ENCODE measurements at regions not wholly inside any gene's neighbourhood (a gene's known extent, or its start where the extent isn't known, plus 50 kb on each side); places are given as distances from the start of the nearest gene placed in this dataset.
A peak's percentile ranks its signal among the peaks of the same experiment; 100 is the strongest.

DNA sequence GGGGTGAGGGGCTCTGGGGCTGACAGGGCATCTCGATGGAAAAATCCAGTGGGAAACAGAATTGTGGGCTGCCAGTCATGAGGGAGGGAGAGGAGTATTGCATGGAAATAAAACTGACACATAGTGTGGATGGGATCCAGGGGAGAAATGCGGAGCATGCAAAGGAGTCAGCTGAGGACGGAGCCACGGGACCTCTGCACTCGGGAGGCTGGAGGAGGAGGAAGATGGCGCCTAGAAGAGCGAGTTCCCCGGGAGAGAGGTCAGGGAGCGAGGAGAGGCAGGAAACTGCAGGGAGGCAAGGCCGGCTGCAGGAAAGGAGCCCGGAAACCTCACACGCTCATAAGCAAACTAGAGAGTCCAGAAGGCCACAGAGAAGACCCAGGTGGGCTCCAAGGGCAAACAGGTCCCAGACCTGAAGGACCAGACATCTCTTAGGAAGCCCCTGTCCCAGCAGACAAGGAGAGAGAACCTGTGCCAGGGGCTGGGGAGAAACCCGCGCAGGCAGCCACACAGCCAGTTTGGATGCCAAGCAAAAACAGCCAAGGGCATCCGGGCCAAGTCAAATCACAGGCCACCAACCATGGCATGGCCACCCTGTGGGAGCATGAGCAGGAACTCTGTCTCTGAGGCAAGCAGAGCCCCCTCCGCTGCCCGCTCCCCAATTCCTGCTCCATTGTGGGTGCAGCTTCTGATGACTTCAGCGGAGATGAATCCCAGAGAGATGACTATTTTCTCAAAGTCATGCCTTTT, 218.8 kb upstream of the ID2 start:
- no peak for DNase-seq

GRCh38 chr2:8465560-8465959, 216.3 kb upstream of the ID2 start:
- DNase-seq, result no peak

DNA sequence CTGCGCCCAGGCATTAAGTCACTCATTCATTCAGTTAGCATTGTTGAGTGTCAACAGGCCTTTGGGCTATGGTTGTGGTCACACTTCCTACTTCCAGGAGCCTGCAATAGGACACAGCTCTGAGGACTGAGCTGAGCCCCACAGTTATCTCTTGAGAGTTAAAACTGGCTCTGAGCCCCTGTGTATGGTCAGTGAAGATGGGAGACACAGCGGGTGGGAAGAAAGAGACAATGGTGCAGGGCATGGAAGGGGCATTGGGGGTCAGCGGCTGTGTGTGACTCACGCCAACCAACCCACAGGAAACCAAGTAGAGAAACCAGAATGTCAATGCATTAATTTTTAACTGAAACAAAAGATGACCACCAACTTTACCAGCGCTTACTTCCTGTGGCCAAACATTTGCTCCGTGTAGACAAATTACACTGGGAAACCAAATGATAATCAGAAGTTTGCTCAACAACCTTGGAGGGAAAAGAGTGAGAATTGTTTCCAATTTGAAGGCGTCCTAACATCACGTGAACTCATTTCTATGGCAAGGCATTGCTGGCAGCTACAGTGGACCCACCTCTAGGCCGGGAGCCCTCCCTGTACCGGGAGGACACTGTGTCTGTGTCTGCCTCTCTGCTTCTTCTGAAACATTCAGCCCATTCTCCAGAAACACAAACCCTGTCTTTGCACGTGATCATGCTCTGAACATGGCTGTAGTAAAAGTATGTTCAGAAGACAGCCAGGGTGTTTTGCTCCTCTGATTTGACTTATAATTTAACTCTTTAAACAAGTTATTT, 212.0 kb upstream of the ID2 start:
- no peak for DNase-seq

- DNase-seq, result no peak
These were observed 209.1 kb upstream of the ID2 start for GRCh38 chr2:8472545-8473323.

- no peak for DNase-seq
These were observed 206.4 kb upstream of the ID2 start for GRCh38 chr2:8475349-8476031.

- DNase-seq, result no peak
These were observed 204.0 kb upstream of the ID2 start for GRCh38 chr2:8477552-8478470.

DNA sequence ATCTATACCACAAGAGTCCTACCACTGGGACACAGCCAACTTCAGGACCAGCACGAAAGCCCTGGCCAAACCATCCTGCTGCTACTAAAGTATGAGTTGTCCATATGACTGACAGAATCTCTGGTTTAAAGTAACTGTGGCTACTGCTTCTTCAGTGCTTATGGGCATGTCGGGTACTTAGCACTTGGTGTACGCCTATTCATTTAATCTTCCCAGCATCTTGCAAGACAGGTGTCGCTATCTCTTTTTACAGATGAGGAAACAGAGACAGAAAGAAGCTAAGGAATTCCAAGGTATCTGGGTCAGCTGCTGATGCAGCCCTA, 203.4 kb upstream of the ID2 start:
- DNase-seq, result no peak

- DNase-seq, result no peak
These were observed 202.6 kb upstream of the ID2 start for GRCh38 chr2:8479298-8479697.

DNA sequence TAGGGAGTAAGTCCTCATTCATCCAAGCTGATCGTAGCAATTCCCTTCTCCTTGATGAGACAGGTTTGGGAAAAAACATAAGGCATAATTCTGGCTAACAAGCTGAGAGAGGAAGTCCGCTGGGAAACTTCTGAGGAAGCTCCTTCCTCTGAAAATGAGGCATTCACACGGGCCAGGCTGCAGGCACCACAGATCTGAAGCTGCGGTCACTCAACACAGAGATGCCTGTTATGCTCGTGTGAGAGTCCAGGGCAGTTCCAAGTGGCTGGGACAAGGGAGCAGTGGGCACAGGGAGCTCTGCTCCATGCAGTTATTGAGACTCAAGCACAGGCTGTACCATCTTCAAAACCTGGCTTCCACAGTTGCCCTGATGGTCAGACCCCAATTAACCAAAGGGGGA, 200.9 kb upstream of the ID2 start:
- no peak for DNase-seq

GRCh38 chr2:8481463-8482009, 200.3 kb upstream of the ID2 start:
- DNase-seq, result no peak

- no peak for DNase-seq
These were observed 199.4 kb upstream of the ID2 start for GRCh38 chr2:8482432-8482831.

- DNase-seq, result no peak
These were observed 197.2 kb upstream of the ID2 start for GRCh38 chr2:8484502-8485283.

DNA sequence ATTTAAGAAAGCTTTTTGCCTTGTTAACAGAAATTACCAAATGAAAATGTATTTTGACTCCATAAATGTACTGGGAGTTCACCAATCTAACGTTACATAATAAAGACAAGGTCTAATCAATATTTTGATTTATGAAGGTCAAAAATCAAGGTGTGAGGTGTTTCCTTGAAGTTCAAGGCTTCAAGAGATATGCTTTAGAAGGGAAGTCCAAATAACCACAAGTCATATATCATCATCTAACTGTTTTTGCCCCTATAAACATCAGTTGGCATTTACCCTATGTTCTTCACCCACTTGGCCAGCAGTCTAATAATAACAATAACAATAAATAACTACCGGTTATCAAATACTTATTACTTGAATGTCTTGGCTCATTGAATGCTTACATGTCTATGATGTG, 196.1 kb upstream of the ID2 start:
- DNase-seq, result no peak

DNA sequence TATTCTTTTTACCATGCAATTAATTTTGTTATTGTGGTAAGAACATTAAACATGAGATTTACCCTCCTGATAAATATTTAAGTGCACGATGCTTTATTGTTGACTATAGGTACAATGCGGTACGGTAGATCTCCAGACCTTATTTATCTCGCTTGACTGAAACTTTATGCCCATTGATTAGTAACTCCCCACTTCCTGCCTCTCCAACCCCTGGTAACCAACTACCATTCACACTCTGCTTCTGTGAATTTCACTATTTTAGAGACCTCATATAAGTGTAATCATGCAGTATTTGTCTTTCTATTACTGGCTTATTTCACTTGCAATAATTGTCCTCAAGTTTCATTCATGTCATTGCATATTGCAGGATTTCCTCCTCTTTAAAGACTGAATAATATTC, 195.7 kb upstream of the ID2 start:
- DNase-seq, result no peak

- DNase-seq, result peak; percentile 61
These were observed 194.4 kb upstream of the ID2 start for GRCh38 chr2:8487461-8487932.

DNA sequence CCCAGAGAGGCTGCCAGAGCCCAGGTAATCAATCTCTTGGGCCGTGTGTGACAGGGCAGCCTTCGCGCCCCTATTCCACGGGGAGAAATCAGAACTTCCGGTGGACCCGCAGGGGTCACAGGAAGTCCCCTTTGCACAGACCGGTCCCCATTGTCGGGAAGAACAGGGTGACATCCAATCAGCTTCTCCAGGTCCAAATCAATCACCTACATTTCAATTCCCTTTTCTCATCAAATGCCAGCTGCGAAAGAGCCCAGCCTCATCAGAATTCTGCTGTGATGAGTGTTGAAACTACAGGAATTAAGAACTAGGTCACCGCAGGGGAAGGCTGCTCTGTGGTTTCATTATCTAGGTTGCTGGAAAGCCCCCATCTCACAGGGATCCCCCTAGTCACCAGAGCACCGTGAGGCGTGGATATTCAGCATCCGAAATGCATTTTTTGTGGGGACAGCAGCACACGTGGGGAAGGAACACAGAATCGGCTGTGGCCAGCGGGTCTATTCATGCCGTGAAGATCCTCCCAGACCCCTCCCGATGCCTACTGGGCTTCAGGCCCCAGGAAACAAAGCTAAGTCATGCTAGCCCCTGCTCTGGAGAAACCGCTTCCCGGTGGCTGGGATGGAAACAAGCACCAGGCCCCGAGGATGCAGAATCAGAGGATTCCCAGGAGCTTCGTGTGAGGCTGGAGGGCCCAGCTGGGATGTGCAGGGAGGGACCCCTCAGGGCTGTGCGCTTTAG, 193.7 kb upstream of the ID2 start:
- DNase-seq, result peak; percentile 11

- peak; percentile 14 for DNase-seq
These were observed 192.6 kb upstream of the ID2 start for GRCh38 chr2:8489221-8489620.

DNA sequence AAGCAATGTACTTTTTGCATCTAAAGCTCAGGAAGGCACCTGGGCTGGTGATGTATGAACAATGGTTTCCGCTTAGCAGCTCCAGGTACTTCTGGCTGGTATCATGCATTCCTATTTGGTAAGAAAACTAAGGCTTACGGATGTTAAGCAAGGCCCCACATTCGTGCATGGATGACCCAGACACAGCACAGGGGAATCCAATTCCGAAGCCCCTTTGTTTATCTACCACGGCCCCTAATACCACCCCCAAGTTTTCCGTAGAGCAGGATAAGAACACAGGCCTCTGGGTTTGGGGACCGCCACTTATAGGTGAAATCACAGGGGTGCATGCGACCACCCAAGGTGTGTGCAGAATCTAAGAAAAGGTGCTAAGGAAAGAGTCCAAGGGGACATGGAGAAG, 192.1 kb upstream of the ID2 start:
- no peak for DNase-seq

DNA sequence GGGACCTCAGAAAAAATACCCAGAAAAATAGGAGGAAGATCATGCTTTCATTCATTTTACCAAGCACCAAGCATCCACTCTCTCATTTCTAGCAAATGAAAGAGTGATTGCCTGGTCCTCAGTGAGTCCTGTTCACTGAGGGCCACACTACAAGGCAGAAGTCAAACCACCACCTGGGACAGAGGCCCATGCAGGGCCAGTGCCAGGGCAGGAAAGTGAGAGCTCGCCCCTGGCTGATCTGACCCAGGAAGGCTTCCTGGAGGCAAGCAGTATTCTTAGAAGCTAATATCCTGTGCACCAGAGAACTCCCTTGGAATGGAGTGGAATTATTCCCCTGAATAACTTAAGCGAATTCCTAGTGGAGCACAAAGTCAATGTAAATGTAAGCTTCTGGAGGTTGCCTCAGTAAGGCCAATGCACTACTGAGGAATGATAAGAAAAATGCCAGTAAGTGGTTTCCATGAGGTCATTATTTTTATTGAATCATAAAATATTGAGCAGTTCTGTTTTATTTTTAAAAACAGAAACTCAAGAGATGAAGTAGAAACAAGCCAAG, 191.6 kb upstream of the ID2 start:
- peak; percentile 33 for DNase-seq

Data from fibroblast of skin of scalp (primary cell).